ENCODE measurements at regions not wholly inside any gene's neighbourhood (a gene's known extent, or its start where the extent isn't known, plus 50 kb on each side); places are given as distances from the start of the nearest gene placed in this dataset.

GRCh38 chr4:123954220-123954619 is 557.6 kb downstream of the SPRY1 start:
- DNase-seq = no peak

GRCh38 chr4:123955167-123955800 is 558.7 kb downstream of the SPRY1 start:
- no peak for DNase-seq

- DNase-seq = no peak
Observed at GRCh38 chr4:123956204-123956603, 559.6 kb downstream of the SPRY1 start.

GRCh38 chr4:123966990-123967769 is 570.6 kb downstream of the SPRY1 start:
- DNase-seq = no peak

- peak in 1 of 2 experiments; percentile 16 for DNase-seq
Observed at GRCh38 chr4:123972031-123972430, 575.4 kb downstream of the SPRY1 start.

GRCh38 chr4:123974386-123975149 is 578.0 kb downstream of the SPRY1 start:
- no peak for DNase-seq

- DNase-seq = peak in 1 of 2 experiments; percentile 8
Observed at GRCh38 chr4:123976285-123976684, 579.7 kb downstream of the SPRY1 start.

- no peak for DNase-seq
Observed at GRCh38 chr4:123976819-123977218, 580.2 kb downstream of the SPRY1 start.

- peak in 1 of 2 experiments; percentile 24 for DNase-seq
Observed at GRCh38 chr4:123977641-123978081, 581.1 kb downstream of the SPRY1 start.

- no peak for DNase-seq
Observed at GRCh38 chr4:123978637-123979036, 582.0 kb downstream of the SPRY1 start.

GRCh38 chr4:123980736-123981300 is 584.2 kb downstream of the SPRY1 start:
- DNase-seq = no peak

- DNase-seq = no peak
Observed at GRCh38 chr4:123984886-123985285, 588.3 kb downstream of the SPRY1 start.

GRCh38 chr4:123986268-123986798 is 589.7 kb downstream of the SPRY1 start:
- no peak for DNase-seq

GRCh38 chr4:123987408-123987807 is 590.8 kb downstream of the SPRY1 start:
- no peak for DNase-seq

GRCh38 chr4:123990310-123990870 is 593.8 kb downstream of the SPRY1 start:
- no peak for DNase-seq

- no peak for DNase-seq
Observed at GRCh38 chr4:123994917-123995316, 598.3 kb downstream of the SPRY1 start.

- DNase-seq = no peak
Observed at GRCh38 chr4:123995936-123996335, 599.3 kb downstream of the SPRY1 start.

GRCh38 chr4:123996718-123997510 is 600.3 kb downstream of the SPRY1 start:
- DNase-seq = peak in 1 of 2 experiments; percentile 7

GRCh38 chr4:123997776-123998449 is 601.3 kb downstream of the SPRY1 start:
- no peak for DNase-seq

- no peak for DNase-seq
Observed at GRCh38 chr4:124000233-124000632, 603.6 kb downstream of the SPRY1 start.

GRCh38 chr4:124015766-124016165 is 619.2 kb downstream of the SPRY1 start:
- no peak for DNase-seq
